Stimulated activated memory B cell treated with anti-CD40 and anti-IgM and Interleukin-4, amounts not matched to agents 10 μg/mL and 1 μg/mL and 100 μg/mL, for 72 hours (primary cell): ENCODE measurements at regions not wholly inside any gene's neighbourhood (a gene's known extent, or its start where the extent isn't known, plus 50 kb on each side); places are given as distances from the start of the nearest gene placed in this dataset.
"Not testable (repeated sequence)": the region's sequence is repeated elsewhere in the genome, so short reads cannot be mapped to it uniquely, and the experiment has no call there.

Experiments
- ATAC-seq: fragments of 150-1000 bp; cut with Tn5 transposase; 2 replicates; pipeline ENCODE4 v1.10.0; 2021
- H3K27ac Mint-ChIP-seq: one replicate; pipeline ENCODE4 v1.8.0; 2022; ENCODE audit warnings: mild to moderate bottlenecking, mixed read lengths
- H3K27me3 Mint-ChIP-seq: one replicate; pipeline ENCODE4 v1.8.0; 2022; ENCODE audit warnings: mixed read lengths
- H3K36me3 Mint-ChIP-seq: one replicate; pipeline ENCODE4 v1.8.0; 2022; ENCODE audit warnings: mixed read lengths
- H3K4me1 Mint-ChIP-seq: one replicate; pipeline ENCODE4 v1.8.0; 2022; ENCODE audit warnings: mixed read lengths
- H3K4me3 Mint-ChIP-seq: one replicate; pipeline ENCODE4 v1.8.0; 2022; ENCODE audit warnings: mild to moderate bottlenecking, moderate library complexity, mixed read lengths
- H3K9me3 Mint-ChIP-seq: one replicate; pipeline ENCODE4 v1.8.0; 2022; ENCODE audit warnings: mixed read lengths

DNA sequence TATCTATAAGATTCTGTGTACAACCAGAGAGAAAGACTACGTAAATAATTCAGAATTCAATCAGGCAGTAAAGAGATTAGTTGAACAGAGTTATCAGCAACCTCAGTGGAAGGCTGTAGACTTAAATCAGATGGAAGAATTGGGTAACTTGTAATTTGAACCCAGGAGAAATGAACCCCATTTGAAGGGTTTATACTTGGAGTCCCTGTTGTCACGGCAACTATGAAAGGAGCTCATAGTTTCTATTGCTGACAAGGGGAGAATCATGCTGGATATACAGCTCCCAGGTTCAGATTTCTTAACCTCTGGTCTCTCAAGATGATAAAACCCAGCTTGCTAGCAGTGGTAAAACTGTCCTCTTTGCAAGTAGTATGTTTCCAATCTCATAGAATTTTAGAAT is 54.4 kb upstream of the BMP4 start:
- Mint-ChIP-seq H3K9me3 (peaks cover 7% of the 10 kb centered on the region), H3K27me3 (peaks cover 15% of the 10 kb centered on the region), H3K4me1 (no peaks in the 10 kb centered on the region), H3K27ac (no peak overlapping the region), H3K4me3 (no peak overlapping the region), H3K36me3 (no peaks in the 10 kb centered on the region)
- ATAC-seq = no peak

DNA sequence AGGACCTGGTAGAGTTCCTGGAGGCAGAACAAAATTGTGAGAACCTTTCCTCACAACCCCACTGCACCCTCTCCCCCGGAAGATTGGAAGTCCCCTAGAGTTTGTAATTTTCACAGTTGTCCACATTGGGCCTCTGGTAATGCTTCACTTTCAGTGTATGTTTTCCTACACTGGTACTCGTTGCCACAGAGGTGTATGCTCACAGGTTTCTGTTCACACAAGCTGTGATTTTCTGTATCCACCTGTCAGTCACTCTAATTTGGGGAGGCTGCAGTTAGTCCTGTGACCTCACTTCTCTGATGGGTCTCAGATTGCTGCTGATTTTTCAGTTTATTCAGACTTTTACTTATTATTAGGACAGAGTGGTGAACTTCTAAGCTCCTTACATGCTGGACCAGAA is 66.4 kb upstream of the BMP4 start:
- Mint-ChIP-seq H3K4me1 (no peaks in the 10 kb centered on the region), H3K27ac (no peak overlapping the region), H3K36me3 (no peaks in the 10 kb centered on the region), H3K27me3 (no peaks in the 10 kb centered on the region), H3K4me3 (no peak overlapping the region), H3K9me3 (peaks cover 5% of the 10 kb centered on the region)
- no peak for ATAC-seq

GRCh38 chr14:54025661-54026060 is 69.0 kb upstream of the BMP4 start:
- Mint-ChIP-seq H3K4me1 (no peaks in the 10 kb centered on the region), H3K4me3 (no peak overlapping the region), H3K27ac (no peak overlapping the region), H3K27me3 (no peaks in the 10 kb centered on the region), H3K9me3 (peaks cover 8% of the 10 kb centered on the region), H3K36me3 (no peaks in the 10 kb centered on the region)
- no peak for ATAC-seq

- no peak overlapping the region for H3K27ac Mint-ChIP-seq
- H3K27me3 Mint-ChIP-seq = no peaks in the 10 kb centered on the region
- H3K36me3 Mint-ChIP-seq = no peaks in the 10 kb centered on the region
- ATAC-seq = no peak
- peaks cover 8% of the 10 kb centered on the region for H3K9me3 Mint-ChIP-seq
- H3K4me1 Mint-ChIP-seq = no peaks in the 10 kb centered on the region
- H3K4me3 Mint-ChIP-seq = no peak overlapping the region
Measured at GRCh38 chr14:54026671-54027070, 70.0 kb upstream of the BMP4 start.

- not testable (repeated sequence) for ATAC-seq, H3K4me3 Mint-ChIP-seq, H3K4me1 Mint-ChIP-seq, H3K27ac Mint-ChIP-seq, H3K36me3 Mint-ChIP-seq
- peaks cover 10% of the 10 kb centered on the region for H3K9me3 Mint-ChIP-seq
- peaks cover 10% of the 10 kb centered on the region for H3K27me3 Mint-ChIP-seq
Measured at GRCh38 chr14:54030996-54031395, 74.4 kb upstream of the BMP4 start.

GRCh38 chr14:54033285-54033684 is 76.7 kb upstream of the BMP4 start:
- Mint-ChIP-seq H3K9me3 (peaks cover 14% of the 10 kb centered on the region), H3K27me3 (peaks cover 10% of the 10 kb centered on the region)
- not testable (repeated sequence) for H3K4me3 Mint-ChIP-seq, ATAC-seq, H3K4me1 Mint-ChIP-seq, H3K27ac Mint-ChIP-seq, H3K36me3 Mint-ChIP-seq

- Mint-ChIP-seq H3K4me3 (no peak overlapping the region), H3K36me3 (peaks cover 6% of the 10 kb centered on the region), H3K27me3 (peaks cover 19% of the 10 kb centered on the region), H3K27ac (no peak overlapping the region), H3K4me1 (no peaks in the 10 kb centered on the region), H3K9me3 (peaks cover 8% of the 10 kb centered on the region)
- no peak for ATAC-seq
Measured at GRCh38 chr14:54038724-54039123, 82.1 kb upstream of the BMP4 start.

DNA sequence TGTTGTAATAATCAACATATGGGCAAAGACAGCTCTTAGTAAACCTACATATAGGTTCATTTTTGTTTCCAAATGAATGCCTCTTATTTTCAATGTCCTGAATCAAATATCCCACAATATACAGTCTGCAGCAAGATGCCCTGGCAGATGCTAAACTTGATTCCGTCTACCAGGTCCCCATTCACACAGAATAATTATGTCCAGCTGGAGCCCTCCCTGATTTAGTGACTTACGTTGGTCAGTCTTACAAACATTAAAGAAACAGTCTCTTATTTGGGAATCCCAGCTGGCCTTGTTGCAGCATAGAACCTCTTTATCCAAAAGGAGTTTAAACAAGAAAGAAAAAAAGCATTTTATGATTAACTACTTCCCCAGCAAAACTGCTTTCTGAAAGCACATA is 82.7 kb upstream of the BMP4 start:
- peaks cover 19% of the 10 kb centered on the region for H3K27me3 Mint-ChIP-seq
- no peak overlapping the region for H3K4me3 Mint-ChIP-seq
- H3K9me3 Mint-ChIP-seq = peaks cover 8% of the 10 kb centered on the region
- no peaks in the 10 kb centered on the region for H3K4me1 Mint-ChIP-seq
- H3K36me3 Mint-ChIP-seq = peaks cover 6% of the 10 kb centered on the region
- ATAC-seq = no peak
- H3K27ac Mint-ChIP-seq = no peak overlapping the region

DNA sequence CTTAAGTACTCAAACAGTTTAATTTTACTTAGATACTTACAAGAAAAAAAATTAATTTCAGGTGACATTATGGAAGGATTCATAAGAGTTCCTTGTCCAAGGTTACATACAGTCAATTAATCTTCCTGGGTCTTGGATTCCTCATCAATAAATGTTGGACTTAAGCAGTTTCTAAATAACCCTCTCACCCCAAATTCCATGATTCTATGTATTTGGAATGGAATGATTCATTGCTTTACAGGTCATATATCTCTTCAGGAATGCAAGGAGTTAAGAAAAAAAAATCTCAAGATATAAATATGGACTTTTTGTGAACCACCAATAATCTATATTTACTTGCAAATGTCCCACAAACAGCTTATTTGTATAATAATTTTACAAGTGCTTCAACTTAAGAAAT is 84.2 kb upstream of the BMP4 start:
- no peak for ATAC-seq
- no peaks in the 10 kb centered on the region for H3K4me1 Mint-ChIP-seq
- H3K27ac Mint-ChIP-seq = no peak overlapping the region
- no peaks in the 10 kb centered on the region for H3K36me3 Mint-ChIP-seq
- H3K9me3 Mint-ChIP-seq = peaks cover 3% of the 10 kb centered on the region
- H3K4me3 Mint-ChIP-seq = no peak overlapping the region
- H3K27me3 Mint-ChIP-seq = peaks cover 9% of the 10 kb centered on the region

DNA sequence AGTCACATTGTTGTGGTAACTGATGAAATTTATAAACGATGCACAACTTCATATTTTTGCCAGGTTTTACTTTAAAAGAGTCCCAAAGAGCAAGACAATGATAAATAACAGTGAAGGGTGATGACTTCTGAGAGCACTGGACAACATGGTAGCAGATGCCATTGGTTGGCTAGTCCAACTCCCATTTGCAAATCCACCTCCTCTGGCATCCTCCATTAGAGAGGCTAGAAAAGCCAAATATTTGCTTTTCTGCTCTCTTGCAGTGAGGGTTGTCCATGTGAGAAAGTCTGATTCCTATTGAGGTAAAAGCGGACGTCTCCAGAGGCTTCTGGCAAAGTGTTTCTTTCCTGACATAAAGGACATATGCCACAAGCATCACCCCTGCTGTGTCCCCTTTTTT is 89.6 kb upstream of the BMP4 start:
- Mint-ChIP-seq H3K4me3 (no peak overlapping the region), H3K27me3 (peaks cover 9% of the 10 kb centered on the region), H3K36me3 (no peaks in the 10 kb centered on the region), H3K9me3 (no peaks in the 10 kb centered on the region), H3K27ac (no peak overlapping the region), H3K4me1 (no peaks in the 10 kb centered on the region)
- no peak for ATAC-seq

GRCh38 chr14:54047645-54048308 is 91.2 kb upstream of the BMP4 start:
- Mint-ChIP-seq H3K4me1 (no peaks in the 10 kb centered on the region), H3K4me3 (no peak overlapping the region), H3K27ac (no peak overlapping the region), H3K27me3 (no peaks in the 10 kb centered on the region), H3K9me3 (no peaks in the 10 kb centered on the region), H3K36me3 (no peaks in the 10 kb centered on the region)
- ATAC-seq = peak; percentile 27

DNA sequence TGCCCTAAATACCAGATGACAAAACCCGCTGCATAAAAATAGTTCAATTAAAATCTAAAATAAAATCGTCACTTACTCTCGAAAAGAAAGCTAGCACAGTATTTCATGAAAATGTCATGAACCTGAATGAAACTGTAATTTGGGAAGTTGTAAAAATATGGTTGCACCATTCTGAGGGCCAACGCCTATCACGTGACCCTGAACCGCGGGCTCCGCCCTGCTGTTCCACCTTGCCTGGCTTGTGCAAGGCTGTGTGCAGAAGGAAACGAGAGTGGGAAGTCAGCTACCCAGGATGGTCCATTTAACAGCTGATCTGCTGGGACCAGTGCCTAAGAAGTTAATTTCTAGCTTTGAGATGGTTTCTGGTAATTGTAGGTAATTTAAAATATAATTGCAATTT is 91.7 kb upstream of the BMP4 start:
- no peaks in the 10 kb centered on the region for H3K27me3 Mint-ChIP-seq
- no peaks in the 10 kb centered on the region for H3K9me3 Mint-ChIP-seq
- H3K4me1 Mint-ChIP-seq = no peaks in the 10 kb centered on the region
- no peak overlapping the region for H3K27ac Mint-ChIP-seq
- ATAC-seq = no peak
- no peak overlapping the region for H3K4me3 Mint-ChIP-seq
- H3K36me3 Mint-ChIP-seq = no peaks in the 10 kb centered on the region

- no peaks in the 10 kb centered on the region for H3K4me1 Mint-ChIP-seq
- ATAC-seq = no peak
- H3K27me3 Mint-ChIP-seq = no peaks in the 10 kb centered on the region
- H3K4me3 Mint-ChIP-seq = no peak overlapping the region
- no peaks in the 10 kb centered on the region for H3K9me3 Mint-ChIP-seq
- no peak overlapping the region for H3K27ac Mint-ChIP-seq
- no peaks in the 10 kb centered on the region for H3K36me3 Mint-ChIP-seq
Measured at GRCh38 chr14:54048736-54049135, 92.1 kb upstream of the BMP4 start.

- Mint-ChIP-seq H3K4me3 (no peak overlapping the region), H3K4me1 (no peaks in the 10 kb centered on the region), H3K27me3 (no peaks in the 10 kb centered on the region), H3K36me3 (no peaks in the 10 kb centered on the region), H3K27ac (no peak overlapping the region), H3K9me3 (no peaks in the 10 kb centered on the region)
- ATAC-seq = no peak
Measured at GRCh38 chr14:54050759-54051158, 94.1 kb upstream of the BMP4 start.

DNA sequence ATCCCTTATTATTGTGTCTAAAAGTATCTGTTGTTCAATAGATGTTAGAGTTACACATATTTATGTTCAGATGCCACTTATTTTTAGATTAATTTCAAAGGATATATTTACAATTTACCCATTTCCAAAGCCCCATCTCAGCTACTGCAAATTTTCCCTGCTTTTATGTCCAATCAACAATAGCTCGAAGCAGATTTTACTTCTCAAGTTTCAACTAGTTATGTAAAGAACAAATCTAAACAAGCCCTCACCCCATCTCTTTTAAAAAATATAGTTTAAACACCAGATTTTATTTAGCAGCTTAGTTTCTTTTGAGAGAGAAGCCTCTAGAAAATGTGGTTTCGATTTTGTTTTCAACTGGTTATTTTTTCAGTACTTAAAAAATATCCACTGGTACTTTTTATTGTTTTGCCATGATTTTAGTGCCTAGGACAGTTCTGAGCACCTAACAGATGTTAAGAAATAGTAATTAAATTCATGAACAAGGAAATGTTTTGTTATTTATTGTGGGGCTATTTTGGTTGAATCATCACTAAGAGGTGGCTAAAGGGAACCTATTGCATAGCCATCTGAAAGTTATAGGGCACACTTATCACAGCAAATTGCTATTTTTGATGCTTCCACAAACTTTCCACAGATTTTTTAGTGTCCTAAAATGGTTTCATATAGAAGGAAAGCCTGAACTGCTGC is 96.2 kb upstream of the BMP4 start:
- no peaks in the 10 kb centered on the region for H3K9me3 Mint-ChIP-seq
- H3K36me3 Mint-ChIP-seq = no peaks in the 10 kb centered on the region
- H3K4me1 Mint-ChIP-seq = no peaks in the 10 kb centered on the region
- H3K27me3 Mint-ChIP-seq = no peaks in the 10 kb centered on the region
- no peak for ATAC-seq
- no peak overlapping the region for H3K27ac Mint-ChIP-seq
- H3K4me3 Mint-ChIP-seq = no peak overlapping the region

DNA sequence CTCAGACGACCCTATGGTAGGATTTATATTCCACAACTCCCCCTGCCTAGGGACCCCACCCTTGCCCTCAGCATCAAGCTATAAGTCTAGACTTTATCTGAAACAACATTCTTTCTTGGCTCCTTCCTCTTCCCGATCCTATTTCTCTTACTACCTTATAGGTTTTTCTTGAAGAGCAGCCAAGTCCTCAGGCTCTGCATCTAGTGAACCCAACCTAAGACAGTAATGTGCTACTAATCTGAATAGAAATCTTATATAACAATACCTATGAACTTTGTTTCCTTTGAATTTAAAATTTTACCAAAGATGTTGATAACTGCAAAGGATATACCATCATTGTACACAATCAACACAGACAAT is 96.7 kb upstream of the BMP4 start:
- Mint-ChIP-seq H3K27me3 (no peaks in the 10 kb centered on the region), H3K27ac (no peak overlapping the region), H3K4me3 (no peak overlapping the region), H3K4me1 (no peaks in the 10 kb centered on the region), H3K36me3 (no peaks in the 10 kb centered on the region), H3K9me3 (no peaks in the 10 kb centered on the region)
- no peak for ATAC-seq
